Activated T-cell treated with anti-CD3 and anti-CD28 coated beads, Interleukin-2, amount 50 U/mL, for 4 hours (primary cell): ENCODE measurements at regions not wholly inside any gene's neighbourhood (a gene's known extent, or its start where the extent isn't known, plus 50 kb on each side); places are given as distances from the start of the nearest gene placed in this dataset.

Experiments
- ATAC-seq, 2 donors: fragments of 200-7000 bp; cut with Tn5 transposase; one replicate each; pipeline ENCODE4 v1.10.0; 2021
- DNase-seq: peaks from one replicate; pipeline ENCODE4 v3.0.0-alpha.2; 2020
- H3K27me3 Mint-ChIP-seq: one replicate; pipeline ENCODE4 v1.8.0; 2021; ENCODE audit warnings: low read depth, mixed read lengths
- H3K36me3 Mint-ChIP-seq: one replicate; pipeline ENCODE4 v1.8.0; 2022; ENCODE audit warnings: mixed read lengths; ENCODE audit not compliant: insufficient read depth
- H3K4me1 Mint-ChIP-seq: one replicate; pipeline ENCODE4 v1.8.0; 2021; ENCODE audit warnings: low read depth, mixed read lengths
- H3K4me3 Mint-ChIP-seq: one replicate; pipeline ENCODE4 v1.8.0; 2021; ENCODE audit warnings: mild to moderate bottlenecking, moderate library complexity, mixed read lengths
- H3K9me3 Mint-ChIP-seq: one replicate; pipeline ENCODE4 v1.8.0; 2021; ENCODE audit warnings: mixed read lengths

DNA sequence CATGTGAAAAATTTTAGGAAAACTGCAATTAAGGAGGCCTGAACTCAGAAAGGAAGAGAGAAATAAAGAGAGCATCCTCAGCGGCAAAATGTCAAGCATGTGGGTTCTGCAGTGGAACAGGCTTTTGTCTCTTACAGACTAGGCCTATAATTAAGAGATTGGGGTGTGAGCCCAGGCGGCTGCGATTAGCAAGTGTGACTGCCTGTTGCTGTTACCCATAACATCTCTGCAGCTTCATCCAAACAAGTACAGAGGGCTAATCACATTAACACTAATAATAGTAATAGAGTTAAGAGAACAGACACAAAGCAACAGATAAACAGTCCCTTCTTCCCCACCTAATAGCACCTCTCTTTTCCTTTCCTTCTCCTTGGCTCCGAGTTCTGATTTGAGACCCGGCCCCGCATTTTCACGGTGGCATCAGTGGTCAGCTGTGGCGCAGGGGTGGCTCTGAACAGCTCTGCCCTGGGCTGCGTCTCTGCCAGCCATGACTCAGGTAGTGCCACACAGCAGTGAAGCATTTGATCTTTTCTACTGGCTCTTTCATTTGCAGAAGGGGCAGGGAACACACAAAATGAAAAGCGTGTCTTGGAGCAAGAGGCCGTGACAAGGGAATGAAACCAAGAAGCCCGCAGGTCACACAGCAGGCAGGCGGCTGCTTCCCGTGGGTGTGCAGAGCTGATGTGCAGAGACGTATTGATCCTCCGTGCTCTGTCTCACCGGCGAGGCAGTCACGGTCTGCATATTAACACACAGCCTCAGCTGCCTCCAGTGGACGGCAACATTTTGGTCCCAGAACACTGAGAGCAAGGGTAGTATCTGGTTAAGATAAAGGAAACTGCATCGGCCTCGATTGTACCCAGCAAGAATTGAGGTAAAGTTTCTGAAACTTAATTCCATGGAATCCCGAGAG is 103.1 kb downstream of the KLF6 start:
- H3K4me3 Mint-ChIP-seq, result no peak overlapping the region
- DNase-seq (no peak), ATAC-seq (no peak)
- H3K4me1 Mint-ChIP-seq, result peaks cover 3% of the 10 kb centered on the region
- H3K36me3 Mint-ChIP-seq, result no peaks in the 10 kb centered on the region
- H3K27me3 Mint-ChIP-seq, result no peaks in the 10 kb centered on the region
- no peaks in the 10 kb centered on the region for H3K9me3 Mint-ChIP-seq

DNA sequence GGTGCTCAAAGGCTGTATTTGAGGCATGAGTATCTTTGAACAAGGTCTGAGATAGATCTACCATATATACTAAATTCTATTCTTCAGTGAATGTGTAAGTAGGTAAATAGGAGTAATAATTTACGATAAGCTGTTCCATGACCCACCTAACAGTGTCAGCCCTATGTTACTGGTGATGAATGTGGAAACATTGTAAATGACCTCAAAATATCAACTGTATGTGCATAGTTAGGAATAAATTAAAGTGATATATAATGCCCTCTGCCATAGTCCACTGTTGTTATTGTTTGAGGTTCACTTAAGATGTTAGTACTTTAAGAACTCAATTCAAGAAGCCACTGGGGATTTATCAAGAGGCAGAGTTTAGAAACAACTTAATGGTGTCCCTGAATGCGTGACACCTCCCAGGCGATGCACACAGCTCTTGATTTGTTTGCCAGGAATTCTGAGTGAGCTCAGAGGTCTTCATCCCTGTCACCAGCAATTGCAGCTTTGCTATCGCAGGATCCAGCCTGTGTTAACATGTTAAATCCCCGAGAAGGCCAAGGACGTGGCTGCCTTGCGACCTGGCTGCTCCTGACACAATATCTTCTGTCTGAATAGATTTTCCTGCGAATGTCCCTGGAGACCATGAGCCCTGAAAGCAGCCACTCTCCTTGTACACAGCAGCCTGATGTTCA is 104.9 kb downstream of the KLF6 start:
- no peak for ATAC-seq
- Mint-ChIP-seq H3K4me1 (peaks cover 3% of the 10 kb centered on the region), H3K4me3 (no peak overlapping the region), H3K36me3 (no peaks in the 10 kb centered on the region), H3K27me3 (no peaks in the 10 kb centered on the region), H3K9me3 (no peaks in the 10 kb centered on the region)
- DNase-seq, result no peak

DNA sequence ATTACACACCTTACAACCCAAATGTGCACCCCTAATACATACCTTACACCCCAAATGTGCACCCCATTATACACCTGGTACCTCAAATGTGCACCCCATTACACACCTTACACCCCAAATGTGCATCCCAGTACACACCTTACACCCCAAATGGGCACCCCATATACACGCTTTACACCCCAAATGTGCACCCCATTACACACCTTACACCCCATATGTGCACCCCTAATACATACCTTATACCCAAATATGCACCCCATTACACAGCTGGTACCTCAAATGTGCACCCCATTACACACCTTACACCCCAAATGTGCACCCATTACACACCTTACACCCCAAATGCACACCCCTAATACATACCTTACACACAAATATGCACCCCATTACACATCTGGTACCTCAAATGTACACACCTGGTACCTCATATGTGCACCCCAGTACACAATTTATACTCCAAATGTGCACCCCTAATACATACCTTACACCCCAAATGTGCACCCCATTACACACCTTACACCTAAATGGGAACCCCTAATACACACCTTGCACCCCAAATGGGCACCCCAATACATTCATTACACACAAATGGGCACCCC is 106.3 kb downstream of the KLF6 start:
- H3K4me1 Mint-ChIP-seq, result no peaks in the 10 kb centered on the region
- H3K27me3 Mint-ChIP-seq, result no peaks in the 10 kb centered on the region

DNA sequence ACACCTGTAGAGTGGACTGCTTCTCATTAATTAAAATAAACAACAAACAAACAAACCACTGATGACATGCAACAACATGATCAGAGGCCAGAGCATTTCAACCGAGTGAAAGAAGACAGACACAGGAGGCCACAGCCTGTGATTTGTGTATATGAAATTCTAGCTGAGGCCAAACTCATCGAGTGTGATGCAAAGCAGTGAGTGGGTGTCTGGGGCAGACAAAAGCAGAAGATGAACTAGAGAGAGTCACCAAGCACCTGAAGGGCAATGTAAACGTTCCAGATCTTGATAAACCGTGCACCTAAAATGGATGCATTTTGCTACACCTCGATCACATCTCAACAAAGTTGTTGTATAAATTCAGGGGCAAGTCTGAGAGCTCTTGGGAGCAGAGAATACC is 108.4 kb downstream of the KLF6 start:
- DNase-seq, result no peak
- H3K27me3 Mint-ChIP-seq, result no peaks in the 10 kb centered on the region
- no peaks in the 10 kb centered on the region for H3K36me3 Mint-ChIP-seq
- no peaks in the 10 kb centered on the region for H3K4me1 Mint-ChIP-seq
- H3K9me3 Mint-ChIP-seq, result no peaks in the 10 kb centered on the region
- H3K4me3 Mint-ChIP-seq, result no peak overlapping the region
- ATAC-seq, result no peak

More for the DNA sequence above, 106.3 kb downstream of the KLF6 start:
- ATAC-seq, result no peak
- no peak for DNase-seq
- Mint-ChIP-seq H3K4me3 (no peak overlapping the region), H3K36me3 (no peaks in the 10 kb centered on the region), H3K9me3 (no peaks in the 10 kb centered on the region)

DNA sequence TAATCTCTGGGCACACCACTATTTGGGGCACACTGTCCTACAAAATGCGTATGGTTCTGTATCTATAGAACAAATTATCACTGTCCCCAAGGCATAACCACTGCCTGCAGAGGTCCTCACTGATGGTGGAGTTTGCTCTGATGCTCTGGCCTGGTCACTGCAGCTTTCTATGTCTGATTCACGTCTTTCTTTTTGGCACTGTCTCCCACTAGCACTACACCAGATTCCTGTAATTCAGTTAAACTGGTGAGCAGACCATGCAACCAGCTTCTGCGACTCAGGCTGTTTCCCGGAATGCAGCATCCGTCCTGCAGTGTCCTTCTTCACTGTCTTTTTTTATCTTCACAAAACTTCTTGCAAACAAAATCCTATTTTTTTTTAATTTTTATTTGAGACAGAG is 112.8 kb downstream of the KLF6 start:
- Mint-ChIP-seq H3K4me1 (peaks cover 25% of the 10 kb centered on the region), H3K4me3 (no peak overlapping the region), H3K36me3 (no peaks in the 10 kb centered on the region), H3K9me3 (no peaks in the 10 kb centered on the region), H3K27me3 (no peaks in the 10 kb centered on the region)
- no peak for ATAC-seq
- no peak for DNase-seq

DNA sequence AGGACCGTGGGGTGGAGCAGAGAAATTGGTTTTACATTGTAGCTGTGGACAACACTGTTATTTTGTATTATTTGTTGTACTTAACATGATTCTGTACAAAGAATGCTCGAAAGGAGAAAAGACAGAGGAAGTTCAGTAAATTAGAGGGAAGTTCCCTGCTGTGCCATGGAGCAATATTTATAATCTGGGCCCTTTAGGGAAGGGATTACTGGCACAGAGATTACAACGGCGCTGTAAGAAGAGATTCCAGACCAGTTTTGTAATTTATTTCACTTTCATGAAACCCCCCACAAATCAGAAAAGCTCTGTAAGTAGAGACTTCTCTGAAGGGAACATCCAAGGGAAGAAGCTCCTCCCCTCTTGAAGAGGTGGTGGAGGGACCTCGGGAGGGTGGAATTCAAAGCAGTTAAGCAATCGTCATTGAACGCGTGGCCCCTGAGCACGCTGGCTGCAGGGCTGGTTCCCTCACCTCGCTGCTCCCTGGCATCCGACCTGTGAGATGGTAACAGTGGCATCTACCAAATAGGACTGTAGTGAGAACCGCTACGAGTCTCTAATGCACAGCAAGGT is 113.5 kb downstream of the KLF6 start:
- Mint-ChIP-seq H3K4me3 (no peak overlapping the region), H3K9me3 (no peaks in the 10 kb centered on the region), H3K36me3 (no peaks in the 10 kb centered on the region), H3K27me3 (no peaks in the 10 kb centered on the region), H3K4me1 (peaks cover 31% of the 10 kb centered on the region)
- ATAC-seq, result no peak
- DNase-seq, result no peak

DNA sequence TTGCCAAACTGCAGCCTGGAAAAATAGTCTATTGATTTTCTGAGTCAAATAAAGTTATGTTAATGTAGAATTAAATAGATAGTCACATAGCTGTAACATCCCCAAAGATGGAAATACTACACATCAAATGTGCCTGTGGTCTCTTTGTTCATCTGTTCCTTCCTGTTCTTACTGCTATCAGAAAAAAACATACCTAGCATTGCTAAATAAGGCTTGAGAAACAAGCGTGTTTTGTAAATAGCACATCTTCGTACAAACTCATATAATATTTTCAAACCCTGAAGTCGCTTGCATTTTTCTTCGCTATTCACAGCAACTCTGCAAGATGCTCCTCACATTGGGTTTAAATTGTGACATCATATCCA is 116.1 kb downstream of the KLF6 start:
- Mint-ChIP-seq H3K27me3 (no peaks in the 10 kb centered on the region), H3K4me1 (peaks cover 40% of the 10 kb centered on the region), H3K9me3 (no peaks in the 10 kb centered on the region), H3K36me3 (no peaks in the 10 kb centered on the region), H3K4me3 (peak overlapping the region; percentile 79)
- DNase-seq, result no peak
- peak; percentile 45 to 54 for ATAC-seq

DNA sequence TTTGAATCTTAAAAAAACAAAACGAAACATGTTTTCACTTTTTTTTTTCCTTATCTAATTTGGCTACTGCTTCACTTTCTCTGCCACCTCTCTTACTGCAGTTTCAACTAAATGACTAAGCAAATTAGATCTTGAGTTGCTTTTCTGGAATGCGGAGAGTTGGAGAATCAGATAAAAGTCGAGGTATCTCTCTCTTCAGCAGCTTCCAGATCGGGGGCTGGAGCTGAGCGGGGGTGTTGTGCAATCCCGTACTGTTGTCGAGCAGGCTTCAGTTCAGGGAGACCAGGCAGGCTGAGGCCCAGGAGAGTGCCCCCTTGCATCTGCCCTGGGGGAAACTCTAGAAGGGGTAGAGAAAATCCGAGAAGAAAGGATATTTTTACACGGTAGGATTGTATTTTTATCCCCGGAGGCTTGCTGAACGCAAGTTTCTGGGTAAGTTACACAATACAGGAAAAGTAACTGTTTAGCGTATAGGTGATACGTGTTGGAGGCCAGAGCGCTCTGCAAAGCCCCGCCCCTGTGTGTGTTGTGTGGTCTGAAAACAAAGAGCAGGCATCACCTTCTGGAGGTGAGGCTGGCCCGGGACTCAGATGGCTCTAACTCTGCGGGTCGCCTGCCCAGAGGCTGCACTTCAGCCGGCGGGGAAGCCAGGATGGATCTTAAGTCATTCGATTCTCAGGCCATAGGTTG is 116.6 kb downstream of the KLF6 start:
- Mint-ChIP-seq H3K4me1 (peaks cover 40% of the 10 kb centered on the region), H3K4me3 (peak overlapping the region; percentile 79), H3K36me3 (no peaks in the 10 kb centered on the region), H3K27me3 (no peaks in the 10 kb centered on the region), H3K9me3 (no peaks in the 10 kb centered on the region)
- peak; percentile 75 to 79 for ATAC-seq
- peak; percentile 60 for DNase-seq

DNA sequence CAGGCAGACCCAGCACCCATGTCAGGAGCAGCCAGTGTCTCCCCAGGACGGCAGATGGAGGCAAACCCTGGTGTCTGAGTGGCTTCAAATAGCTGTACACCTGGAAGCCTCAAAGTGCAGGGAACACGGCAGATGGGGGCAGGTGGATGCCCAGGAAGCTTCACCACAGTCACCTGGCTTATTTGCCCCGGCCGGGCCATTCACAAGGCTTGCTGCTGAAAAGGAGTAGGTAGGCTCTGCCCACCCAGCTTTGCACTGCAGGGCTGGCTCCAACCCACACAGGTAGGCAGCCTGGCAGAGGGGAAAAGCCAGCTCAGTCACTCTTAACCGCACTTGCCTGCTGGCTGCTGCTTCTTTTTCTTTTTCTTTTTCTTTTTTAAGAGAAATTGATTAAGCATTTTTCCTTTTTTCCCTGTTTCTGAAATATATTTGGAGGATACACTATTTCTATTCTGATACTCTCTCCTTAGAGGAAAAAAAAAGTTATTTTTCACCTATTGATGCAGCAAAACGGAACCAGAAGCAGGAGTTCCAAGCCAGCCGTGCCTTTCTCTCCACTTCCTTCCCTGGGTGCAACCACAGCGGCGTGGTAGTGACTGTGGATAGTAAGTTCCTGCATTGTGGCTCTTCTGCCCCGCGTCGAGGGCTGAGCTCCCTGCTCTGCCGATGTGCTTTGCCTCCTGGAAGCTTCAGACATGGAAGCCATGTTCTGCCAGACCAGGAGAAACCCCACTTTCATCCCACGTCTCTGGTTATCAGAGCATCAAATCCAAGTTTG is 118.3 kb downstream of the KLF6 start:
- H3K9me3 Mint-ChIP-seq, result no peaks in the 10 kb centered on the region

DNA sequence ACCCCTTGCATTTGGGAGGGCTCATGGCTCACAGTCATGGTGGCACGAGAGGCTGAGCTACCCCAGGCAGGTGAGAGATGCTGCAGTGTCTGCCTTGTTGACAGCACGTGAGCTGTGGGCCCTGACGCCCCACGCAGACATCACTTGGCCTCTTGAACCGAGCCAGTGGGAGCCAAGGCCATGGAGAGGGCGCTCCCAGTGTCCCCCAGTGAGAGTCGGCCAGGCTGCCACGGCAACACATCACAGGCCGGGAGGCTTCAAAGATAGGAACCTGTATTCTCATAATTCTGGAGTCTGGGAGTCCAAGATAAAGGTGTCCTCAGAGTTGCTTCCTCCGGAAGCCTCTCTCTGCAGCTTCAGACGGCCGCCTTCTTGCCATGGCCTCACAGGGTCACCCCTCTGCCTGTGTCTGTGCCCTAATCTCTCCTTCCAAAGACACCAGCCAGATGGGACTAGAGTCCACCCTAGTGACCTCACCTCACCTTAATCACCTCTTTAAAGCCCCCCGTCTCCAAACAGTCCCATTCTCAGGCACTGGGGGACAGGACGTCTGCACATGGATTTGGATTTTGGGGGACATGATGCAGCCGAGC is 119.6 kb downstream of the KLF6 start:
- DNase-seq (no peak), ATAC-seq (no peak)
- H3K4me1 Mint-ChIP-seq, result peaks cover 40% of the 10 kb centered on the region
- no peaks in the 10 kb centered on the region for H3K27me3 Mint-ChIP-seq
- no peaks in the 10 kb centered on the region for H3K36me3 Mint-ChIP-seq
- no peaks in the 10 kb centered on the region for H3K9me3 Mint-ChIP-seq
- no peak overlapping the region for H3K4me3 Mint-ChIP-seq

More for the DNA sequence above, 118.3 kb downstream of the KLF6 start:
- DNase-seq (peak; percentile 58), ATAC-seq (peak; percentile 60 to 65)
- Mint-ChIP-seq H3K4me1 (peaks cover 40% of the 10 kb centered on the region), H3K27me3 (no peaks in the 10 kb centered on the region), H3K4me3 (peak overlapping the region; percentile 65), H3K36me3 (no peaks in the 10 kb centered on the region)

DNA sequence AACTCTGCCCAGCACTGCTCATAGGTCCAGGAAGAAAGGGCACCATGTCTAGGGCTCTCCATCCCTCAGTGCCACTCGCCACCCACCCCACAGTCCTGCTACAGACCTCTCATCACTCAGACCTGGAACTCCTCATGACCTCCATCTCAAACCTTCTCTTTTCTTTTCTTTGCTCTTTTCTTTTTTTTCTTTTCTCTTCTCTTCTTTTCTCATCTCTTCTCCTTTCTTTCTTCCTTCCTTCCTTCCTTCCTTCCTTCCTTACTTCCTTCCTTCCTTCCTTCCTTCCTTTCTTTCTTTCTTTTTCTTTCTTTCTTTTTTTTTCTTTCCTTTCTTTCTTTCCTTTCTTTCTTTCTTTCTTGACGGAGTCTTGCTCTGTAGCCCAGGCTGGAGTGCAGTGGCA is 122.2 kb downstream of the KLF6 start:
- DNase-seq, result no peak
- H3K4me1 Mint-ChIP-seq, result peaks cover 21% of the 10 kb centered on the region
- no peaks in the 10 kb centered on the region for H3K9me3 Mint-ChIP-seq
- H3K36me3 Mint-ChIP-seq, result no peaks in the 10 kb centered on the region
- no peak overlapping the region for H3K4me3 Mint-ChIP-seq
- H3K27me3 Mint-ChIP-seq, result no peaks in the 10 kb centered on the region
- ATAC-seq, result no peak

DNA sequence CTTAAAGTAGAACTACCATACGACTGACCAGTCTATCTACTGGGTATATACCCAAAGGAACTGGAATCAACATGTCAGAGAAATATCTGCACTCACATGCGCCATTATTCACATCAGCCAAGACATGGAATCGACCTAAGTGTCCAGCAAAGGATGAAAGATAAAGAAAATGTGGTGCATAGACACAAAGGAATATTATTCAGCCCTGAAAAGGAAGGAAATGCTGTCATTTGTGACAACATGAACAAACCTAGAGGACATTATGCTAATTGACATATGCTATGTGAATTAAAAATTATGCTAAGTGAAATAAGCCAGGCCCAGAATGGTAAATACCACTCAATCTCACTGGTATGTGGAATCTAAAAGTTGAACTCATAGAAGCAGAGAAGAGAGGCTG is 123.7 kb downstream of the KLF6 start:
- Mint-ChIP-seq H3K9me3 (no peaks in the 10 kb centered on the region), H3K4me3 (no peak overlapping the region), H3K4me1 (peaks cover 7% of the 10 kb centered on the region), H3K36me3 (no peaks in the 10 kb centered on the region), H3K27me3 (peaks cover 3% of the 10 kb centered on the region)
- ATAC-seq, result no peak
- no peak for DNase-seq

DNA sequence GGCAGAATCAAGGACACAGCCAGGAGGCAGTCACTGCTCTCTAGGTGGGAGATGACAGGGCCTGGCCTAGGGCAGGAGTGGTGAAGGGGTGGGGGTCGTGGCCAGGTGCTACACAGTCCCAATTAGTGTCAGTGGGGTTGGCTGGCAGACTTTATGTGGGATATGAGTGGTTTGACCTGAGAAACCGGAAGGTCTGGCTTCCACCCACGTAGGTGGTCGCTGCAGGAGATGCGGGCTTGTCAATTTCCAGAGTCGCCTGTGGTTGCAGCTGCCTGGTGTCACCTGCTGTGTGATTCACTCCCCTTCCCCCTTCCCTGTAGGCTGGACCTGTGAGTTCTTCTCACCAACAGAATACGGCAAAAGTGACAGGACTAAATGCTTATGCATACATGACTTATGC is 124.3 kb downstream of the KLF6 start:
- H3K27me3 Mint-ChIP-seq, result peaks cover 5% of the 10 kb centered on the region
- H3K9me3 Mint-ChIP-seq, result no peaks in the 10 kb centered on the region
- ATAC-seq, result peak in 1 of 2 donors; percentile 25
- peaks cover 4% of the 10 kb centered on the region for H3K4me1 Mint-ChIP-seq
- DNase-seq, result no peak
- no peaks in the 10 kb centered on the region for H3K36me3 Mint-ChIP-seq
- H3K4me3 Mint-ChIP-seq, result no peak overlapping the region
